Panc1 (cell line): ENCODE measurements at regions not wholly inside any gene's neighbourhood (a gene's known extent, or its start where the extent isn't known, plus 50 kb on each side); places are given as distances from the start of the nearest gene placed in this dataset.

Experiments used
- ATAC-seq: fragments of 200-7000 bp; cut with Tn5 transposase; 2 replicates; pipeline ENCODE4 v1.9.1; 2020; ENCODE audit warnings: mild to moderate bottlenecking, moderate library complexity
- BruUV-seq: library from RNA; stranded (reverse); fragments of 400-500 nt; replicated peaks from 2 replicates; lab custom pipeline; 2021; lab: Mats Ljungman, UMichigan
- CTCF ChIA-PET: fragments of 300-600 bp; sonication (Branson Sonifier 250); formaldehyde crosslinking; loops from one replicate; lab custom pipeline; 2022; ENCODE audit warnings: antibody characterized with exemption; lab: Charles Lee
- POLR2A ChIA-PET: fragments of 300-600 bp; sonication (Branson Sonifier 250); formaldehyde crosslinking; loops from one replicate; lab custom pipeline; 2022; ENCODE audit warnings: antibody characterized with exemption; lab: Charles Lee
- DNase-seq: peaks from one replicate; pipeline ENCODE4 v3.0.0-alpha.2; 2010; ENCODE audit warnings: low read depth, low spot score
- H3K27ac ChIP-seq: 2 replicates; pipeline ENCODE4 v1.5.1; 2011; ENCODE audit warnings: mild to moderate bottlenecking, low read length, inconsistent platforms
- H3K27me3 ChIP-seq: fragments of 200-500 bp; sonication (Bioruptor generic); 2 replicates; pipeline ENCODE4 v1.6.0; 2014; ENCODE audit warnings: low read length, inconsistent platforms; ENCODE audit not compliant: control insufficient read depth, insufficient read depth
- H3K36me3 ChIP-seq: fragments of 200-500 bp; sonication (Bioruptor generic); 2 replicates; pipeline ENCODE4 v1.5.1; 2014; ENCODE audit warnings: inconsistent platforms, mild to moderate bottlenecking, low read length, moderate library complexity; ENCODE audit not compliant: control insufficient read depth, insufficient read depth
- H3K4me1 ChIP-seq: 2 replicates; pipeline ENCODE4 v1.5.1; 2011; ENCODE audit warnings: inconsistent platforms, mild to moderate bottlenecking, low read length, moderate library complexity; ENCODE audit not compliant: control insufficient read depth, insufficient read depth
- H3K4me3 ChIP-seq, 2 experiments: 2 replicates each; pipeline ENCODE4 v1.5.1; 2011 to 2012; ENCODE audit warnings: low read depth in 2 of 2, low read length in 2 of 2, mild to moderate bottlenecking in 2 of 2, inconsistent platforms in 1 of 2, moderate library complexity in 1 of 2
- H3K9me3 ChIP-seq: fragments of 200-500 bp; sonication (Bioruptor generic); 2 replicates; pipeline ENCODE4 v1.5.1; 2014; ENCODE audit warnings: low read depth, mild to moderate bottlenecking, inconsistent platforms, low read length, moderate library complexity; ENCODE audit not compliant: control insufficient read depth, insufficient read depth
- CTCF ChIP-seq: fragments of 450-650 bp; IDR thresholded peaks from 2 replicates; pipeline ENCODE4 v1.5.1; 2017; ENCODE audit warnings: mild to moderate bottlenecking
- POLR2AphosphoS5 ChIP-seq: IDR thresholded peaks from 2 replicates; pipeline ENCODE4 v1.6.1; 2012; ENCODE audit warnings: mild to moderate bottlenecking, low read depth, low read length, moderate library complexity
- REST ChIP-seq, 2 experiments: IDR thresholded peaks; 2 replicates each; pipeline ENCODE4 v1.6.1; 2011 to 2012; ENCODE audit warnings: low read depth in 2 of 2, control low read depth in 1 of 2, low read length in 1 of 2, mild to moderate bottlenecking in 1 of 2, moderate library complexity in 1 of 2; ENCODE audit not compliant: insufficient read depth in 1 of 2
- SIN3A ChIP-seq: IDR thresholded peaks from 2 replicates; pipeline ENCODE4 v1.6.1; 2012; ENCODE audit warnings: low read depth, mild to moderate bottlenecking, low read length, moderate library complexity, borderline replicate concordance; ENCODE audit not compliant: insufficient read depth
- TCF7L2 ChIP-seq: IDR thresholded peaks from 2 replicates; pipeline ENCODE4 v1.6.1; 2011; ENCODE audit warnings: mild to moderate bottlenecking, low read depth, low read length, inconsistent platforms
- in situ Hi-C: cut with HindIII; loops from 2 replicates; pipeline ENCODE4 v1.10.0; 2016; ENCODE audit warnings: low sequenced_read_pairs, low pct_unique_long_range_greater_than_20kb
- intact Hi-C: fragments of 100-400 bp; cut with micrococcal nuclease; formaldehyde crosslinking; loops from one replicate; pipeline ENCODE4 v1.10.0; 2022; ENCODE audit not compliant: unreplicated experiment

- H3K27ac ChIP-seq, result no peak overlapping the region
- TF ChIP-seq CTCF, result no peak
- H3K4me3 ChIP-seq, result no peak overlapping the region
- H3K36me3 ChIP-seq, result no peaks in the 10 kb centered on the region
- H3K27me3 ChIP-seq, result no peaks in the 10 kb centered on the region
- DNase-seq, result no peak
- no peaks in the 10 kb centered on the region for H3K4me1 ChIP-seq
- H3K9me3 ChIP-seq, result no peaks in the 10 kb centered on the region
- POLR2A ChIA-PET, result no interaction called here
- intact Hi-C loops (no loop called here), in situ Hi-C loops (no loop called here)
- BruUV-seq, result no TSS peak
- CTCF ChIA-PET, result no interaction called here
- no peak for ATAC-seq
These were observed 149.9 kb downstream of the FBXO8 start for GRCh38 chr4:174133551-174133950.

GRCh38 chr4:174131901-174132300, 151.6 kb downstream of the FBXO8 start:
- no peak overlapping the region for H3K27ac ChIP-seq
- DNase-seq, result no peak
- no peaks in the 10 kb centered on the region for H3K4me1 ChIP-seq
- H3K27me3 ChIP-seq, result no peaks in the 10 kb centered on the region
- CTCF ChIA-PET, result no interaction called here
- H3K9me3 ChIP-seq, result no peaks in the 10 kb centered on the region
- ATAC-seq, result no peak
- TF ChIP-seq TCF7L2 (no peak), POLR2AphosphoS5 (no peak), SIN3A (no peak), REST (IDR thresholded peaks at IDR 0.05; ENCODE audit: insufficient read depth in 1 of 2, low read depth in 2 of 2, low read length in 1 of 2) (no peak), CTCF (no peak)
- BruUV-seq, result no TSS peak
- POLR2A ChIA-PET, result no interaction called here
- in situ Hi-C loops (no loop called here), intact Hi-C loops (no loop called here)
- no peaks in the 10 kb centered on the region for H3K36me3 ChIP-seq
- H3K4me3 ChIP-seq, result no peak overlapping the region

- Histone ChIP-seq H3K9me3 (no peaks in the 10 kb centered on the region), H3K4me1 (no peaks in the 10 kb centered on the region), H3K36me3 (no peaks in the 10 kb centered on the region), H3K4me3 (no peak overlapping the region), H3K27ac (no peak overlapping the region), H3K27me3 (peaks cover 2% of the 10 kb centered on the region; the same call in 1 of the 2 replicates)
- DNase-seq, result no peak
- TF ChIP-seq REST (IDR thresholded peaks at IDR 0.05; ENCODE audit: insufficient read depth in 1 of 2, low read depth in 2 of 2, low read length in 1 of 2) (no peak), CTCF (no peak), POLR2AphosphoS5 (no peak), SIN3A (no peak), TCF7L2 (no peak)
- in situ Hi-C loops, result no loop called here
- intact Hi-C loops, result no loop called here
- ATAC-seq, result no peak
- ChIA-PET POLR2A (no interaction called here), CTCF (no interaction called here)
- no TSS peak for BruUV-seq
These were observed 160.8 kb downstream of the FBXO8 start for GRCh38 chr4:174122705-174123104.
